ENCODE measurements at regions not wholly inside any gene's neighbourhood (a gene's known extent, or its start where the extent isn't known, plus 50 kb on each side); places are given as distances from the start of the nearest gene placed in this dataset.
"Not testable (repeated sequence)": the region's sequence is repeated elsewhere in the genome, so short reads cannot be mapped to it uniquely, and the experiment has no call there.

DNA sequence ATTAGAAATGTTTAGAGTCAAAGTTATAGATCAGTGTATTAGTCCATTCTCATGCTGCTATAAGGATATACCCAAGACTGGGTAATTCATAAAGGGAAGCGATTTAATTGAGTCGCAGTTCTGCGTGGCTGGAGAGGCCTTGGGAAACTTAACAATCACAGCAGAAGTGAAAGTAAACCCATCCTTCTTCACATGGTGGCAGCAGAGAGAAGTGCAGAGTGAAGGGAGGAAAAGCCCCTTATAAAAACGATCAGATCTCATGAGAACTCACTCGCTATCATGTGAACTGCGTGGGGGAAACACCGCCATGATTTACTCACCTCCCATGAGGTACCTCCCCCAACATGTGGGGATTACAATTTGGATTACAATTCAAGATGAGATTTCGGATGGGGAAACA lies 871.5 kb downstream of the DIPK2A start:
- no peaks in the 10 kb centered on the region for H3K4me1 Mint-ChIP-seq (ENCODE audit: low read depth)

DNA sequence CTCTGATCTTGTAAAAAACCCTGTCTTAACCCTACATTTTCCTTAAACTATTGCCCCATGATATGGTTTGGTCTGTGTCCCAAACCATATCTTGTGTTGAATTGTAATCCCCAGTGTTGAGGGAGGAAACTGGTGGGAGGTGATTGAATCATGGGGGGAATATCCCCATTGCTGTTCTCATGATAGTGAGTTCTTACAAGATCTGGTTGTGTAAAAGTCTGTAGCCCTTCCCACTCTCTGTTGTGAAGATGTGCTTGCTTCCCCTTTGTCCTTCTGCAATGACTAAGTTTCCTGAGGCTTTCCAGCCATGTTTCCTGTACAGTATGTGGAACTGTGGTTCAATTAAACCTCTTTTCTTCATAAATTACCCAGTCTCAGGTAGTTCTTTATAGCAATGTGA lies 881.4 kb downstream of the DIPK2A start:
- Mint-ChIP-seq H3K9me3 (no peaks in the 10 kb centered on the region), H3K36me3 (no peaks in the 10 kb centered on the region), H3K27ac (no peak overlapping the region), H3K4me1 (ENCODE audit: low read depth) (no peaks in the 10 kb centered on the region), H3K4me3 (no peak overlapping the region), H3K27me3 (no peaks in the 10 kb centered on the region)
- intact Hi-C loops (cut with micrococcal nuclease), result no loop called here
- ChIA-PET POLR2A (no interaction called here), CTCF (no interaction called here)
- DNase-seq, result no peak

More for the DNA sequence above, 871.5 kb downstream of the DIPK2A start:
- no peak for DNase-seq
- CTCF ChIA-PET, result no interaction called here
- Mint-ChIP-seq H3K9me3 (peaks cover 9% of the 10 kb centered on the region), H3K27ac (no peak overlapping the region), H3K4me3 (no peak overlapping the region), H3K27me3 (no peaks in the 10 kb centered on the region), H3K36me3 (no peaks in the 10 kb centered on the region)
- POLR2A ChIA-PET, result no interaction called here
- intact Hi-C loops (cut with micrococcal nuclease), result no loop called here

DNA sequence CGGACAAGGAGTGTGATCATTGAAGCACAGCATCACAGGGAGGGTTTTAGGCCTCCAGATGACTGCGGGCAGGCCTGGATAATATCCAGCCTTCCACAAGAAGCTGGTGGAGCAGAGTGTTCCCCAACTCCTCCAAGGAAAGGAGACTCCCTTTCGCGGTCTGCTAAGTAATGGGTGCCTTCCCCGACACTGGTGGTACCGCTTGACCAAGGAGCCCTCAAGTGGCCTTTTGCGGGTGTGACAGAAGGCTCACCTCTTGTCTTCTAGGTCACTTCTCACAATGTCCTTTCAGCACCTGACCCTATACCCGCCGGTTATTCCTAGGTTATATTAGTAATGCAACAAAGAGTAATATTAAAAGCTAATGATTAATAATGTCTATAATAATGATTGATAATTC lies 882.4 kb downstream of the DIPK2A start:
- H3K36me3 Mint-ChIP-seq; DNase-seq; intact Hi-C loops (cut with micrococcal nuclease); CTCF ChIA-PET; H3K27me3 Mint-ChIP-seq; POLR2A ChIA-PET; H3K4me3 Mint-ChIP-seq; H3K9me3 Mint-ChIP-seq; H3K4me1 Mint-ChIP-seq (ENCODE audit: low read depth); H3K27ac Mint-ChIP-seq: not testable (repeated sequence)

DNA sequence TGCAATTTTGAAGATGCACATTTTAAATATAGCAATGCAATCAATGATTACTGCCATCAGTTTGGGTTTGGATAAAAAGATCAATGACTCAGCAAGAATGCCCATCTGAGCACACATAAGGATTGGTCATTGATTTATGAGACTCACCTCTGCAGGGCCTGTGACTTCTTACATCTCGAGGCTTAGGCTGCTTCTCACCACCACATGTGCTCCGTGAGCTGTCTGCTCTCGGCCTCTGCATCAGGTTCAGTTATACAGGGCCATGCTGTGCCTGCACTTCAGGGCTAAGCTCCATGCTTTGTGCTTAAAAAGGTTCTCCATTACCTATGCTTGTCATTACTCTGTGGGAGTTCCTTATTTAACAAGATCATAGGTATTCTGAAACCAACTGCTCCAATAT lies 887.5 kb downstream of the DIPK2A start:
- Mint-ChIP-seq H3K27ac (no peak overlapping the region), H3K36me3 (no peaks in the 10 kb centered on the region), H3K4me3 (no peak overlapping the region), H3K27me3 (no peaks in the 10 kb centered on the region), H3K9me3 (no peaks in the 10 kb centered on the region), H3K4me1 (ENCODE audit: low read depth) (no peaks in the 10 kb centered on the region)
- ChIA-PET POLR2A (no interaction called here), CTCF (no interaction called here)
- intact Hi-C loops (cut with micrococcal nuclease), result no loop called here
- no peak for DNase-seq

DNA sequence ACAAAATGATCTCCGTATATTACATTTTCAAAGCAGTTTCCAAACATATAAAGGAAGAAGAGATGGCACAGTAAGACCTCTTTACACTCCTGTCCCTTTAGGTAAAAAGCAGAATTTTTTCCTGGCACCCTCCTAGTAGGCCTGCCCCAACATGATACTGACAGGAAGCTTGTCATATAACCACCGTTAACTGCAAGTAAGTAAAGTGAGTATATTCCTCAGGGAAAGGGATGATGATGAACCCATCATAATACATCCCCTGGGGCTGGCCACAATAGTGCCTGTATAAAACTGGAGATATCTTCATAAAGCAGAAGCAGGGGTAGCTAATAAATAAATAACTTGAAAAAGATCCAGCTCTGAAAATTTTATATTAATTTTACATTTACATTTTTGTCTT lies 893.0 kb downstream of the DIPK2A start:
- H3K36me3 Mint-ChIP-seq, result no peaks in the 10 kb centered on the region
- CTCF ChIA-PET, result no interaction called here
- POLR2A ChIA-PET, result no interaction called here

DNA sequence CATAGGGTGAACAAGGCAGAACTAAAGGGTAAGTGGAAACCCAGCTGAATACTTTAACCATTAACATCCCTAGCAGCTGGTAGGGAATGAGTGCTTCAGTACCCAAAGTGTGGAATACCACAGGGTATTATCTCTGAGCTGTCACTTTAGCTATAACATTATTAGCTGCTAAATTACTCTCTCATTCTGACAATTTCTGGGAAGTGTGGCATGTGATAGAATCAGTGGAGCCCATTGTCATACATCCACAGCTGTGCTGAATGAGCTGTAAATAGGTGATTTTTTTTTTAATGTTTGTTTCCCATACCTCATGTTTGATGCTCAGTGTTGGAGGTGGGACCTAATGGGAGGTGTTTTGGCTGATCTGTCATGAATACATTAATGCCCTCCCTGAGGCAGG lies 894.3 kb downstream of the DIPK2A start:
- intact Hi-C loops (cut with micrococcal nuclease), result no loop called here
- no peaks in the 10 kb centered on the region for H3K36me3 Mint-ChIP-seq
- DNase-seq, result no peak
- ChIA-PET POLR2A (no interaction called here), CTCF (no interaction called here)
- H3K27me3 Mint-ChIP-seq, result no peaks in the 10 kb centered on the region
- no peak overlapping the region for H3K4me3 Mint-ChIP-seq
- H3K4me1 Mint-ChIP-seq (ENCODE audit: low read depth), result no peaks in the 10 kb centered on the region
- H3K27ac Mint-ChIP-seq, result no peak overlapping the region
- H3K9me3 Mint-ChIP-seq, result peaks cover 6% of the 10 kb centered on the region

More for the DNA sequence above, 893.0 kb downstream of the DIPK2A start:
- Mint-ChIP-seq H3K4me1 (ENCODE audit: low read depth) (no peaks in the 10 kb centered on the region), H3K9me3 (peaks cover 3% of the 10 kb centered on the region), H3K27me3 (no peaks in the 10 kb centered on the region), H3K4me3 (no peak overlapping the region), H3K27ac (no peak overlapping the region)
- intact Hi-C loops (cut with micrococcal nuclease), result no loop called here
- no peak for DNase-seq

DNA sequence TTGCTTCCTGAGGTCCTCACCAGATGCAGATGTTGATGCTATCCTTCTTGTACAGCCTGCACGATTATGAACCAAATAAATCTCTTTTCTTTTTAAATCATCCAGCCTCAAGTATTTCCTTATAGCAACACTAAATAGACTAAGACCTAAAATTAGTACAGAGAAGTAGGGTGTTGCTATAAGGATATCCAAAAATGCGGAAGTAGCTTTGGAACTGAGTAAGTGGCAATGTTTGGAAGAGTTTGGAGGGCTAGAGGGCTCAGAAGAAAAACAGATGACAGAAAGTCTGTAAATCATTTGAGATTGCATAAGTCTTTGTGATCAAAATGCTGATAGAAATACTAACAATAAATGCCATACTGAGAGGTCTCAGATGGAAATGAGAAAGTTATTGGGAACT lies 894.9 kb downstream of the DIPK2A start:
- intact Hi-C loops (cut with micrococcal nuclease), result no loop called here
- no peaks in the 10 kb centered on the region for H3K36me3 Mint-ChIP-seq
- no peak overlapping the region for H3K4me3 Mint-ChIP-seq
- no peaks in the 10 kb centered on the region for H3K4me1 Mint-ChIP-seq (ENCODE audit: low read depth)
- H3K9me3 Mint-ChIP-seq, result peaks cover 6% of the 10 kb centered on the region
- H3K27ac Mint-ChIP-seq, result no peak overlapping the region
- ChIA-PET POLR2A (no interaction called here), CTCF (no interaction called here)
- no peaks in the 10 kb centered on the region for H3K27me3 Mint-ChIP-seq
- DNase-seq, result no peak

DNA sequence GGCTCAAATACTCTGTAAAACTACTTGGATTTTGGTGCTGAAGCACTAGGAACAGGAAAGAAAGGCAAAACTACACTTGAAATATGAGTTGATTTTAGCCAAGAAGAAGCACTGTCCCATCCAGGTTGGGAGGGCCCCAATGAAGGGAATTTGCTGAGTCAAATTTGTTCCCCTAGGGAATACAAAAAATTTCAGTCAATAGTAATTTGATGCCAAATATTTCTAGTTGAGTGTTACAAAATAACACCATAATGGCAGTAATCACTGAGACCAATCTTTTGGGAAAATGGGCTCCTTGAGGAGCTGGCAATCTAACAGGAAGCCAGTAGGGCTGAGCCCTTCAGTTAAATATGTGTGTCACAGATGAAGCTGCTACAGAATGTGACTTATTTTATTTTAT lies 896.9 kb downstream of the DIPK2A start:
- H3K9me3 Mint-ChIP-seq, result peaks cover 6% of the 10 kb centered on the region
- no peak overlapping the region for H3K4me3 Mint-ChIP-seq
- H3K27me3 Mint-ChIP-seq, result no peaks in the 10 kb centered on the region
- H3K4me1 Mint-ChIP-seq (ENCODE audit: low read depth), result no peaks in the 10 kb centered on the region
- POLR2A ChIA-PET, result no interaction called here
- DNase-seq, result no peak
- no peaks in the 10 kb centered on the region for H3K36me3 Mint-ChIP-seq
- CTCF ChIA-PET, result no interaction called here
- H3K27ac Mint-ChIP-seq, result no peak overlapping the region
- intact Hi-C loops (cut with micrococcal nuclease), result no loop called here

DNA sequence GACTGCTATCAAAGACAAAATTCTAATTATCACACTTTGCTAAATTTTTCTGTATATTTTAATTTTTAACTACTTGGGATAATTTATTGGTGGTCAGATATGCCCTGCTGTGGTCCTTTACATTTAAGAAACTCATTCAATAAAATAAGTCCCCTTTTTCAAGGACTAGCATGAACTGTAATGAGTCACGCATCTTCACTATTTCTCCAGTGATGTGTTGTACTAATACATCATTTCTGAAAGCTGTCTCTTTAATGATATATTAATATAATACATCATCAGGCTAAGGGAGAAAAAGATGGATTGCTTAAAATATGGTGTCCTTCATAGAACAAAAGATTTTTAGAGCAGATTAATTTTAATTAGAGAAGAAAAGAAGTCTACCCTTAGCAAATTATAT lies 901.4 kb downstream of the DIPK2A start:
- ChIA-PET CTCF (no interaction called here), POLR2A (no interaction called here)
- intact Hi-C loops (cut with micrococcal nuclease), result no loop called here
- no peak overlapping the region for H3K27ac Mint-ChIP-seq
- no peak for DNase-seq
- H3K4me1 Mint-ChIP-seq (ENCODE audit: low read depth), result no peaks in the 10 kb centered on the region
- no peaks in the 10 kb centered on the region for H3K36me3 Mint-ChIP-seq
- no peak overlapping the region for H3K4me3 Mint-ChIP-seq
- peaks cover 3% of the 10 kb centered on the region for H3K9me3 Mint-ChIP-seq
- H3K27me3 Mint-ChIP-seq, result no peaks in the 10 kb centered on the region

DNA sequence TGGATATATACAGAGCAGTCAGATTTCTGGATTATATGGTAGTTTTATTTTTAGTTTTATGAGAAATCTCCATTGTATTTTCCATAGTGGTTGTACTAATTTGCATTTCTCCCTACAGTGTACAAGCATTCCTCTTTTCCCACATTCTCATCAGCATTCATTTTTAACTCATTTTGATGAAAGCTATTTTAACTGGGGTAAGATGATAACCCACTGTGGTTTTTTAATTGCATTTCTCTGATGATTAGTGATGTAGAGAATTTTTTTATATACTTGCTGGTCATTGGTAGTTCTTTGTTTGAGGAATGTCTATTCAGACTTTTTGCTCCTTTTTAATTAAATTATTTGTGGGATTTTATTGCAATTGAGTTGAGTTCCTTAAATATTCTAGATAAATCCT lies 903.6 kb downstream of the DIPK2A start:
- Mint-ChIP-seq H3K9me3 (no peaks in the 10 kb centered on the region), H3K36me3 (no peaks in the 10 kb centered on the region), H3K4me3 (no peak overlapping the region), H3K27me3 (no peaks in the 10 kb centered on the region), H3K27ac (no peak overlapping the region), H3K4me1 (ENCODE audit: low read depth) (no peaks in the 10 kb centered on the region)
- intact Hi-C loops (cut with micrococcal nuclease), result no loop called here
- CTCF ChIA-PET, result no interaction called here
- POLR2A ChIA-PET, result no interaction called here
- no peak for DNase-seq

DNA sequence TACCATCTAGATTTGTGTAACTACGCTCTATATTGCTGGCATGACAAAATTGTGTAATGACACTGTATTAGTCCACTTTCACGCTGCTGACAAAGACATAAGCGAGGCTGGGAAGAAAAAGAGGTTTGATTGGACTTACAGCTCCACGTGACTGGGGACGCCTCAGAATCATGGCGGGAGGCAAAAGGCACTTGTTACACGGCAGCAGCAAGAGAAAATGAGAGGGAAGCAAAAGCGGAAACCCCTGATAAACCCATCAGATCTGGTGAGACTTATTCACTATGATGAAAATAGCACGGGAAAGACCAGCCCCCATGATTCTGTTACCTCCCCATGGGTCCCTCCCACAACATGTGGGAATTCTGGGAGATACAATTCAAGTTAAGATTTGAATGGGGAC lies 905.7 kb downstream of the DIPK2A start:
- POLR2A ChIA-PET, result no interaction called here
- no peak for DNase-seq
- Mint-ChIP-seq H3K27ac (no peak overlapping the region), H3K4me3 (no peak overlapping the region), H3K4me1 (ENCODE audit: low read depth) (no peaks in the 10 kb centered on the region), H3K9me3 (no peaks in the 10 kb centered on the region), H3K27me3 (no peaks in the 10 kb centered on the region), H3K36me3 (no peaks in the 10 kb centered on the region)
- intact Hi-C loops (cut with micrococcal nuclease), result no loop called here
- CTCF ChIA-PET, result no interaction called here

DNA sequence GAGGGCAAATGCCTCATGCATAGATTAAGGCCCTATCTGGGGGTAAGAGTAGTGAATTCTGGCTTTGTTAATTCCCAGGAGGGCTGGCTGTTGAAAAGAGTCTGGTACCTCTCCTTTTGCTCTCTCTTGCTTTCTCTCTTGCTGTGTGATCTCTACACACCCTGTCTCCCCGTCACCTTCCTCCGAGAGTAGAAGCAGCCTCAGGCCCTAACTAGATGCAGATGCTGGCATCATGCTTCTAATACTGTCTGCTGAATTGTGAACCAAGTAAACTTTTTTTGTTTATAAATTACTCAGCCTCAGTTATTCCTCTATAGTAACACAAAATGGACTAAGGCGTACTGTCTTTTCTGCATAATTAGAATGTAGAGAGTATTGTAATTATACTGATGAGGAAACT lies 908.1 kb downstream of the DIPK2A start:
- CTCF ChIA-PET, result no interaction called here
- Mint-ChIP-seq H3K4me3 (no peak overlapping the region), H3K27me3 (no peaks in the 10 kb centered on the region), H3K4me1 (ENCODE audit: low read depth) (no peaks in the 10 kb centered on the region), H3K36me3 (no peaks in the 10 kb centered on the region), H3K9me3 (peaks cover 2% of the 10 kb centered on the region), H3K27ac (no peak overlapping the region)
- POLR2A ChIA-PET, result no interaction called here
- no peak for DNase-seq
- intact Hi-C loops (cut with micrococcal nuclease), result no loop called here

DNA sequence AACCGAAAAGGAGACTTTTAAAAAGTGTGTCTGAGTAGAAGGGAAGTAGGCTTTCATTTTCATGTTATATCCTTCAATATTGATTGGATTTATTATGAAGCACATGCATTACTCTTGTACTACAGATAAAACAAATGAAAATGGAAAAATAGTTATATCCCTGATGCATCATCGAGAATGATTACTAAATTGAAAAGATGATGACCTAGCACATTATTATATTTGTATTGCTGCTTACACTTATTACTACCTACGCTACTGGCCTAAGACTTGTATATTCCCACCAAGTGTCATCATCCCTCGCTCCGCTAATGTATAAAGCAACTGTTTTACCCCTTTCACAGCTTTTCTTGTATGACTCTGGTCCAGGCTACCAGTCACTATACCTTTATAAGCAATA lies 922.4 kb downstream of the DIPK2A start:
- H3K27ac Mint-ChIP-seq, result no peak overlapping the region
- no peak overlapping the region for H3K4me3 Mint-ChIP-seq
- no peak for DNase-seq
- no peaks in the 10 kb centered on the region for H3K9me3 Mint-ChIP-seq
- ChIA-PET CTCF (no interaction called here), POLR2A (no interaction called here)
- H3K4me1 Mint-ChIP-seq (ENCODE audit: low read depth), result no peaks in the 10 kb centered on the region
- H3K27me3 Mint-ChIP-seq, result no peaks in the 10 kb centered on the region
- H3K36me3 Mint-ChIP-seq, result no peaks in the 10 kb centered on the region
- intact Hi-C loops (cut with micrococcal nuclease), result no loop called here

DNA sequence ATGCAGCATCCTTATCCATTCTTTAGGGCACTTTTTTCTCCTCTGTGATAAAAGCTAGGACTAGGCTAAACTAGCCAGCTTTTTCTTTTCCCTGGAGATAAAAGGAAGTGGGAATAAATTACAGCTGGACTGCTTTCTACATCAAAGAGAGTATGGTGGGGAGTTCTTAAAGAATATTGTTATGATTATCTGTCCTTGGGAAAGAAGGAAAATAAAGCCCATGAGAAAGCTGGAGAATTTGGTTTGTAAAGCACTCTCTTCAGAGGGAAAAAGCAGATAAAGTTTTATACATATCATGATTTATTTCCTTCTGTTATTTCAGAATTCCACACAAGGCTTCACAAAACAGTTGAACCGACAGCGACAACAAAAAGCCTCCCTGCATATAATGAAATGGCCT lies 923.0 kb downstream of the DIPK2A start:
- CTCF ChIA-PET, result no interaction called here
- no peaks in the 10 kb centered on the region for H3K36me3 Mint-ChIP-seq
- intact Hi-C loops (cut with micrococcal nuclease), result no loop called here

More for the DNA sequence above, 923.0 kb downstream of the DIPK2A start:
- no peaks in the 10 kb centered on the region for H3K27me3 Mint-ChIP-seq
- no peak for DNase-seq
- no peaks in the 10 kb centered on the region for H3K9me3 Mint-ChIP-seq
- H3K4me1 Mint-ChIP-seq (ENCODE audit: low read depth), result no peaks in the 10 kb centered on the region
- POLR2A ChIA-PET, result no interaction called here
- H3K4me3 Mint-ChIP-seq, result no peak overlapping the region
- no peak overlapping the region for H3K27ac Mint-ChIP-seq

Measured in activated CD4-positive, alpha-beta memory T cell treated with anti-CD3 and anti-CD28 coated beads for 36 hours (primary cell).